HG03135 (cell line): ENCODE measurements at regions not wholly inside any gene's neighbourhood (a gene's known extent, or its start where the extent isn't known, plus 50 kb on each side); places are given as distances from the start of the nearest gene placed in this dataset.

Source experiments
- ATAC-seq: cut with Tn5 transposase; IDR thresholded peaks from one replicate; pipeline ENCODE4 v1.9.1; 2021; ENCODE audit warnings: mild to moderate bottlenecking, moderate library complexity; ENCODE audit not compliant: unreplicated experiment

GRCh38 chr1:234750922-234751627, 141.1 kb upstream of the IRF2BP2 start:
- ATAC-seq: no peak

DNA sequence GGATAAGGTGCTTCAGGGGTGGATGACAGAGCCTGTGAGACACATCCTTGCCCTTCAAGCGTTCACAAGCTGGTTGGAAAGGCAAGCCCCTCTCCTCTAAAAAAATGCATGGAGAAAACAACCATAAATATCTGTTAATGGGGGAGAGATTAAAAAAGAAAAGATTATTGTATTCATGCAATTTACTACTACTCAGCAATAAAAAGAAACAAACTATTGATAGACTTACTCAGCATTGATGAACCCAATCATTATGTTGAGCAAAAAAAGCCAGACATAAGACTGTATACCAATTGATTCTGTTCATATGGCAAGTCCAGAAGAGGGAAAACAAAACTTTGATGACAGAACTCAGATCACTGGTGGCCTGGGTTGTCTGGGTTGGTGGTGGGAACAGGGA, 138.7 kb upstream of the IRF2BP2 start:
- no peak for ATAC-seq

DNA sequence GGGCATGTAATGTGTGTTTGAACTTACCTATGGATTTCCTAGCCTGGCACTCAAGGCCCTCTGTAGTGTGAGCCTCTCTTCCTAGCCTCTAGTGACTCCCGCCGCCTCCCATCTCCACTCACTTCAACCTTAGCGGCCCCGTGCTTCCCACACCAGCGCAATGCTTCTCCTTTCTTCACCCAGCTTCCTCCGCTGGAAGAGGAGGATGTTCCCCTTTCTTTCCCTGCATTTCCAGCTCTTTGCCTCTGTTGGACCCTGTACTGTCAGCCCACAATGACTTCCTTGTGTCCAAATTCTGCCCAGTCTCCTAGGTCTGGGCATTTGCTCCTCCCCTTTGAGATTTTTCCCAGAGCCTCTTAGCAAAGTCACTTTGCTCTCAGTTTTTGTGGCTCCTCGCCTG, 138.1 kb upstream of the IRF2BP2 start:
- ATAC-seq: no peak

DNA sequence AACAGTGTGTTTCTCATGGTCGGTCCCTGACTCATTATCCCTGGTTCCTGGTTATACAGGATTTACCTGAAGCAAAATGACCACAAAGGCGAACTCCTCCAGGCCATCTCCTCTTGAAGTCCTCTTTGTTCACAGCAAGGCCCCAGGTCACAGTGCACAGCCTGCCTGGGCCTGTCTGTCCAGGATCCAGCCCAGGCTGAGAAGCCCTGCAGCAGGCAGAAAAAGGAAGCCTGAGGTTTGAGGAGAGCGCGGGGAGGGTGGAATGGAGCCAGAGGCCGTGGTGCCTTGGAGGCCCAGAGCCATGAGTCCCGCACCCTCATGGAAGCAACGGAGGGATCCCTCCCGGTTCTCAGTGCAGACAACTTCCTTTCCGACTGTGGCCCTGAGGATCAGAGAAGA, 136.8 kb upstream of the IRF2BP2 start:
- no peak for ATAC-seq

DNA sequence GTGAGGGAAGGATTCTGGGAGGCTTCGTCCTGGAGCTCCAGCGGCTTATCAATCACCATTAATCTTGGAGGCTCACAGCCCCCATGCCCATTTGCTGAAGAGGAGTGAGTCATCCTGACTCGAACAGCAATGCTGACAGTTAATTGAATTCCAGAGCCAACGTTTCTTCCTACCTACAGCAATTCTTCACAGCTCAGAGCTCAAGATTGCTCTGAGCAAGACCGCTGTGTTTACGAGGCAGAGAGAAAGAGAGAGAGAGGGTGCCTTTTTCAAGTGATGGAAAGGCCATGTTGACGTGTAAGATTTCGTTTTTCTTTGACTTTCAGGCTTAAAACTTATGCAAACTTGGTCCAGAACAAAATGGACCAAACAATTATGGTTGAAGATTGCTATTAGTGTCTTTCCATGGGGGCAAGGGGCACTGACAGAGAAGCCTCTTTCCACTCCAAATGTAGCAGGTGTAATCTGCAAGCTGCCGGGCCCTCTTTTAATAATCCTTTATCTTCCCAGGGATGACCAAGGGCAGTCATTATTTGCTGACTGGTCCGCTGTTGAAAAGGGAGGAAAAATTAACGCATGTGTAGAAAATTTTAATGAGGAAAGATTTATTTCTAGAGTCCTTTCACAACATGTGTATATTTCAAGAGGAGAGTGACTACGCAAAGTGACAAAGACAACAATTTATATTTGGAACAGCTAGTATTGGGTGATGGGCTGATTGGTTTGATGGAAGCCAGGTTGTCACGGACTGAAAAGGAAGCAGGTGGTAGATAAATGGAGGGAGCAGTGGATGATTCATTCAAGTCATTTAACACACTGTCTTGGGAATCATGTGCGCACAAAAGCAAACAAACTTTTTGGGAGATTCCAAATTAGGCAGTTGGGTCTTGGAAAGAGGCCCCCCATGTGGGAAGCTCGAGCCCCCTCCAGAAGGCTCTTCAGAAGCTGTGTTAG, 136.1 kb upstream of the IRF2BP2 start:
- no peak for ATAC-seq

- no peak for ATAC-seq
These were observed 135.3 kb upstream of the IRF2BP2 start for GRCh38 chr1:234745276-234745675.

DNA sequence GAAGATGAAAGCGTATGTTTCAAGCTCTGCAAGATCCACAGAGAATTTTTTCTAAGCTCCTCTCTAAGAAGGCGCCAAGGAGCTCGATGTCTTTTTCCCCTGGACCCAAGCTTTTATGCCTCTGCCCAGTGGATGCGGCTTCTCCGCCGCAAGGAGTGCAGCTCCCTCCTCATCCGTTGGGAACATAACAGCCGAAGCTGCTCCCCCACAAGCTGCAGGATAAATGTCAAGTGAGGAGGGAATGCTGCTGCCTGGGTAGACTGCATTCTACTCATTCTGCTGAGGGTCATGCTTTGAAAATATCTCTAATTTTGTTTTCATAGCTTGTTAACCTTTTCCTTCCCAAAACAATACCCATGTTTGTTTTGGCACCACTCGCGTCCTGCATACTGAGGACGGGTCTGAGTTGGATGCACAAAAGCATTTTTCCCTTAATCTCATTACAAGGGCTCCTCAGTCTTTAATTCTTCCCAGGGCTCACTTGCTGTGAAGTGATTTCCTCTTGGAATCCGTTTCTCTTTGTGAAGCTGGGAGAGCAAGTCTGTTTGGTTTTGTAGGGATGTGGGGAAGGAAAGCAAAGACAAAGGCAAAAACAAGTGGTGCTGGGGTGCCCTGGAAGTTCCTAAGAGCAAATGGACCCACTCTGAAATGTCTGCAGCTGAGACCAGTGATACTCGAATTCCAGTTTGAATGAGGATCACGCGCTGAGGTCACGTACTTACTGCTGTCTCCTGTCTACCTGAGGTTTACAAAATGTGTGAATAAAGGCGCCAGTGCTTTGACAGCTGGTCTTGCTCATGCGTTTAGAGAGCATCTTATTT, 134.0 kb upstream of the IRF2BP2 start:
- ATAC-seq: no peak

GRCh38 chr1:234742622-234743021, 132.6 kb upstream of the IRF2BP2 start:
- ATAC-seq: no peak

DNA sequence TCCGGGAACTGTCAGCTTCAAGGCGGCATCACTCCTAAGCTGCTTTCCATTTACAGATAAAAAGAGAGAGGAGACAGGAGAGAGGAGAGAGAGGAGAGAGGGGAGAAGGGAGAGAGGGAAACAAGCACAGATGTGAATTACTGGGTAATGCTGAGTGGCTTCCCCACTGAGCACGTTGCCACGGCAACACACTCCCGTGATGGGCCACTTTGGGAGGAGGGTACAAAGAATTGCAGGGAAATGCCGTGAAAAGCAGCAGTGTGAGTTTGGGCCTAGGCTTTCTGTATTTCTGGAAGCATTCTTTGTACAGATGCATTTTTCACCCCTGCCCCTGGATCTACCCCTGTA, 128.0 kb upstream of the IRF2BP2 start:
- ATAC-seq: no peak

DNA sequence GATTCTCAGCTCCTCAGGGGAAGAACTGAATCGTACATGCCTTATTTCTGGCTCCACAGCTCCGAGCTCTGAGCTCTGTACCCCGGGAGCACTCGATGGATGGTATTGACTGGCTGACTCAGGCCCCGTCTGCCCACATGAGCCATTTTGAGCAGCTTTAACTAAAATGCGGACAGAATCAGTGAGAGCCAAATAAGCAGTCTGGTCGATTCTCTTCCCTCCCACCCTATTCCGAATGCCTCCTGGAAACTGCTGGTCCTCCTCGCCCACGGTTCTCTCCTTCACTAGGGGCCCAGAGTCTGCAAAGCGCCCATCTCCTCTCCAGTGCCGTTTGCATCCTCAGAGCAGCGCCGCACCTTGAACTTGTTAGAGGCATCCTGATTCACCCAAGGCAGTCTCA, 125.9 kb upstream of the IRF2BP2 start:
- no peak for ATAC-seq

DNA sequence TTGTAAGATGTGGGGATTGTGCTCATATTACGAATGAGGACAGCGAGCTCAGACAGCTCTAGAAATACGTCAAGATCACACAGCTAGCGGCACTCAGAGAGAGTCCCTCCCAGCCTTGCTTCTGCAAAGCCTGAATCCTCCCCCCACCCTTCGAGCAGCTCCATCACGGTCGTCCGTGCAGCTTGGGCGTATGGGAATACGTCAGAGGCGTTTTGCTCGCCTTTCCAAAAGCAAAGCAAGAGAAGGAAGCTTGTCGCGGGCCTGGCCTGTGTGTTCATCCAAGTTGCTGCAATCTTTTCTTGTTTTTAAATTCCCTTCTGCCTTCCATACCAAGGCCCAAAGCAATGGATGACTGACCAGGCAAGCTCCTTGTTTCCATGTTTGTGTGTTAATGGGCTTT, 125.5 kb upstream of the IRF2BP2 start:
- no peak for ATAC-seq

DNA sequence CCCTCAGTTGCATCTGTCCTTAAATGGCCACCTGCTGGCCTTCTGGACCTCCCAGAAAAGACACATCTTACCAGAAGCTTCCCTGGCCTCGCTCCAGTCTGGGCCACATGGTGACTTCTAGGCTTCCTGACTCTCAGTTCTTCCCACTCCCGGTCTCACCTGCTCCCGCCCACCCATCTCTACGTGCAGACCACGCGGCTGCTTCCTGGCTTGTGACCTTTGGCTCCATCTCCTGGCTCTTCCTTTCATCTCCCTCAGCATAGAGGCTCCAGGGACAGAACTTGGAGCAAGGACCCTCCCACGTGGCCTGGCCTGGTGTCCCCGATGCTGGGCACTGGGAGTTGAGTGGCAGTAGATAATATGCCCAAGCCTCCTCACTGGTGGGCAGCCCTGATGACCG, 124.9 kb upstream of the IRF2BP2 start:
- no peak for ATAC-seq

GRCh38 chr1:234734412-234734835, 124.4 kb upstream of the IRF2BP2 start:
- ATAC-seq: no peak

DNA sequence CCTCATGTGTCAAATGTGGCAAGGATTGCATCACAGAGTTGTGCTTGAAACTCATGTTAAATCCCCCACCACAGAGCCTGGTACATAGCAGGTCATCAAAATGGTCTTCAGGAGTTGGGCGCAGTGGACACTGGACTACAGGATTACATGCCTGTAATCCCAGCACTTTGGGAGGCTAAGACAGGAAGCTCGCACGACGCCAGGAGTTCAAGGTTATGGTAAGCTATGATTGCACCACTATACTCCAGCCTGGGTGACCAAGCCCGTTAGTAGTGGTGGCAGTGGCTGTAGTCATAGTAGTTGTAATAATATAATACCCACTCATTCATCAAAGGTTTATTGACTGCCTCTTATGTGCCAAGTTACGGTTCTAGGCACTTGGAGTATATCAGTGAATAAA, 123.4 kb upstream of the IRF2BP2 start:
- no peak for ATAC-seq

DNA sequence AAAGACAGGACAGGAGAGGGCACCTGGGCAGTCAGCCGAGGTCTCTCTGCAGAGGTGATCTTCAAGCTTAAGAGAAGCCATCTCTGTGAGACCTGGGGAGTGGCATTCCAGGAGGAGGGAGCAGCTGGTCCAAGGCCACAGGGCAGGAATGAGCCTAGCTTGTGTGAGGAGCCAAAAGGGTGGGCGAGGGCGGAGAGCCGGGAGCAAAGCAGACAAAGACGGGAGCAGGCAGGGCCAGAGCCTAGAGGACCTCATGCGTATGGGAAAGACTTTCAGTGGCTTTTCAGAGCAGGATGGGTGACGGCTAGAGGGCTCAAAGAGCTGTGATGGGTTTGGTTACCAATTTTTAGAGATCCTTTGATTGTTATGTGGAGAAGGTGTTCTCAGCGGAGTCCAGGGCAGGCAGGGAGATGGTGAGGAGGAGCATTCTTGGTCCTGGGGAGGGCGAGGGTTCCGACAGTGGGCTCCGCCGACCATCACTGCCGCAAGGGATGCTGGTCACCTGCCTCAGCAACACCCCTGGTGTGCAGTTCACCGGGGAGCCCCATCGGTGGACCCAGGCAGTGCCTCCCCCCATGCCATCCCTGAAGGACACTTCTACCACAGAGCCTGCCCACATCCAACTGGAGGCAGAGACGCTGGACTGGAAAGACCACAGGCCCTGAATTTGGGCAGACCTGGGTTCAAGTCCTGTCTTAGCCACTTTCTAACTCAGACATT, 122.9 kb upstream of the IRF2BP2 start:
- no peak for ATAC-seq

GRCh38 chr1:234732260-234732659, 122.3 kb upstream of the IRF2BP2 start:
- ATAC-seq: no peak

GRCh38 chr1:234731569-234732085, 121.6 kb upstream of the IRF2BP2 start:
- ATAC-seq: peak; percentile 21

DNA sequence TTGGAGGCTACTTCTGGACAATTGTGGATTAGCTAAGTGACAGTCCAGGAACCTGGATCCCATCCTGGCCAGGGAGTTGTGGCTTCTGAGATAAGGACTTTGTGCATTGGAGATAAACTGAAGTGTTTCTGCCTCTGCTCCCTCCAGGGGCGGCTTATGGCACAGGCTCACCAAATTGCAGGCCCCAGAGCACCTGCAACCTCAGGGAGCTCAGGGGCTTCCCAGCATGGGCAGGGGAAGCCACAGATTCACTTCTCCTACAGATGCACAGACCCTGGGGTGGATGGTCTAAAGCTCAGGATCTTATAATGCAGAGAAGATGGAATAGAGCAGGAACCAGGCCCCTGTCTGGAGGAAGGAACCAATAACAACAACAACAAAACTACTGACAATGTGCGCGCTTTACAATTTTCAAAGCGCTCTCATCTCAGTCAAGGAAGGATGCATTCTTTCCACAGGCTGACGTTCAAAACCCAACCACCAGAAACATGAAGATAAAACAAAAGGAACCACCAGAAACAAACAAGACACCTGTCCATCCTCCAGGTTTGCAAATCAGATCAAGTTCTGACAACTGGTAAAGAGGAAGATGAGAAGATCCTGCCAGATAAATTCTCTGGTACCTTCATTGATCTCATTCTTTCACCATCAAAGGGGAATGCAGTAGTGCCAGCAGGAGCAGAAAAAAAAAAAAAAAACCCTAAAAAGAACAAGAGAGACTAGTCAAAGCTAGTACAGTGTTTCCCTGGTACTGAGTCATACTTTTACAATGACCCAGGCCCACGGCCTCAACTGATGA, 121.0 kb upstream of the IRF2BP2 start:
- ATAC-seq: peak; percentile 42

- ATAC-seq: no peak
These were observed 120.4 kb upstream of the IRF2BP2 start for GRCh38 chr1:234730475-234730769.
